HUES6 (cell line): ENCODE measurements at regions not wholly inside any gene's neighbourhood (a gene's known extent, or its start where the extent isn't known, plus 50 kb on each side); places are given as distances from the start of the nearest gene placed in this dataset.

Source experiments
- H3K27ac ChIP-seq: 2 replicates; pipeline ENCODE4 v1.7.0; 2013; ENCODE audit warnings: low read depth, mild to moderate bottlenecking, low read length, inconsistent platforms
- H3K27me3 ChIP-seq: 2 replicates; pipeline ENCODE4 v1.6.1; 2013; ENCODE audit warnings: low read length; ENCODE audit not compliant: control insufficient read depth, insufficient read depth
- H3K36me3 ChIP-seq: 2 replicates; pipeline ENCODE4 v1.6.1; 2013; ENCODE audit warnings: low read length; ENCODE audit not compliant: control insufficient read depth, insufficient read depth
- H3K4me1 ChIP-seq: 2 replicates; pipeline ENCODE4 v1.6.1; 2013; ENCODE audit warnings: low read length; ENCODE audit not compliant: control insufficient read depth, insufficient read depth
- H3K4me3 ChIP-seq: 2 replicates; pipeline ENCODE4 v1.5.1; 2013; ENCODE audit warnings: low read depth, low read length
- H3K9ac ChIP-seq: one replicate; pipeline ENCODE4 v1.6.1; 2013; ENCODE audit warnings: mild to moderate bottlenecking, low read length
- H3K9me3 ChIP-seq: 2 replicates; pipeline ENCODE4 v1.6.1; 2013; ENCODE audit warnings: low read depth, low read length; ENCODE audit not compliant: control insufficient read depth, insufficient read depth

- Histone ChIP-seq H3K4me3 (no peak overlapping the region), H3K4me1 (no peaks in the 10 kb centered on the region), H3K36me3 (no peaks in the 10 kb centered on the region), H3K9ac (no peak overlapping the region), H3K27me3 (no peaks in the 10 kb centered on the region), H3K27ac (no peak overlapping the region), H3K9me3 (peaks cover 13% of the 10 kb centered on the region)
Measured at GRCh38 chr13:34647379-34648150, 294.5 kb upstream of the NBEA start.

GRCh38 chr13:34654203-34654602 is 287.9 kb upstream of the NBEA start:
- H3K4me1 ChIP-seq: no peaks in the 10 kb centered on the region
- H3K27ac ChIP-seq: no peak overlapping the region
- no peaks in the 10 kb centered on the region for H3K36me3 ChIP-seq
- peaks cover 23% of the 10 kb centered on the region for H3K9me3 ChIP-seq
- no peak overlapping the region for H3K9ac ChIP-seq
- no peak overlapping the region for H3K4me3 ChIP-seq
- H3K27me3 ChIP-seq: no peaks in the 10 kb centered on the region

GRCh38 chr13:34654647-34655046 is 287.4 kb upstream of the NBEA start:
- no peak overlapping the region for H3K27ac ChIP-seq
- H3K4me1 ChIP-seq: no peaks in the 10 kb centered on the region
- peaks cover 23% of the 10 kb centered on the region for H3K9me3 ChIP-seq
- no peak overlapping the region for H3K9ac ChIP-seq
- no peaks in the 10 kb centered on the region for H3K27me3 ChIP-seq
- no peak overlapping the region for H3K4me3 ChIP-seq
- H3K36me3 ChIP-seq: no peaks in the 10 kb centered on the region

- H3K4me1 ChIP-seq: no peaks in the 10 kb centered on the region
- H3K27ac ChIP-seq: no peak overlapping the region
- H3K36me3 ChIP-seq: no peaks in the 10 kb centered on the region
- no peaks in the 10 kb centered on the region for H3K27me3 ChIP-seq
- no peak overlapping the region for H3K4me3 ChIP-seq
- H3K9ac ChIP-seq: no peak overlapping the region
- H3K9me3 ChIP-seq: peaks cover 22% of the 10 kb centered on the region
Measured at GRCh38 chr13:34655554-34655953, 286.5 kb upstream of the NBEA start.

GRCh38 chr13:34657716-34658115 is 284.4 kb upstream of the NBEA start:
- Histone ChIP-seq H3K27me3 (no peaks in the 10 kb centered on the region), H3K4me3 (no peak overlapping the region), H3K9ac (no peak overlapping the region), H3K4me1 (no peaks in the 10 kb centered on the region), H3K36me3 (no peaks in the 10 kb centered on the region), H3K9me3 (peaks cover 9% of the 10 kb centered on the region), H3K27ac (no peak overlapping the region)

GRCh38 chr13:34667286-34668218 is 274.5 kb upstream of the NBEA start:
- no peak overlapping the region for H3K4me3 ChIP-seq
- no peaks in the 10 kb centered on the region for H3K9me3 ChIP-seq
- H3K36me3 ChIP-seq: no peaks in the 10 kb centered on the region
- no peaks in the 10 kb centered on the region for H3K27me3 ChIP-seq
- no peak overlapping the region for H3K27ac ChIP-seq
- 0 out of 2 replicates have a peak, but pooled peaks cover under 1% of the 10 kb centered on the region for H3K4me1 ChIP-seq
- H3K9ac ChIP-seq: no peak overlapping the region

GRCh38 chr13:34671137-34671536 is 270.9 kb upstream of the NBEA start:
- H3K36me3 ChIP-seq: no peaks in the 10 kb centered on the region
- no peak overlapping the region for H3K4me3 ChIP-seq
- no peaks in the 10 kb centered on the region for H3K9me3 ChIP-seq
- no peak overlapping the region for H3K27ac ChIP-seq
- H3K27me3 ChIP-seq: no peaks in the 10 kb centered on the region
- no peak overlapping the region for H3K9ac ChIP-seq
- H3K4me1 ChIP-seq: 0 out of 2 replicates have a peak, but pooled peaks cover 5% of the 10 kb centered on the region

GRCh38 chr13:34672631-34673030 is 269.4 kb upstream of the NBEA start:
- Histone ChIP-seq H3K9me3 (peaks cover 3% of the 10 kb centered on the region; the same call in 1 of the 2 replicates), H3K27me3 (no peaks in the 10 kb centered on the region), H3K4me3 (no peak overlapping the region), H3K4me1 (0 out of 2 replicates have a peak, but pooled peaks cover 5% of the 10 kb centered on the region), H3K36me3 (no peaks in the 10 kb centered on the region), H3K9ac (no peak overlapping the region), H3K27ac (peak overlapping the region; percentile 41; the same call in 1 of the 2 replicates)

GRCh38 chr13:34675626-34676025 is 266.4 kb upstream of the NBEA start:
- Histone ChIP-seq H3K4me3 (no peak overlapping the region), H3K4me1 (0 out of 2 replicates have a peak, but pooled peaks cover 5% of the 10 kb centered on the region), H3K27me3 (no peaks in the 10 kb centered on the region), H3K9me3 (peaks cover 3% of the 10 kb centered on the region; the same call in 1 of the 2 replicates), H3K36me3 (no peaks in the 10 kb centered on the region), H3K9ac (no peak overlapping the region), H3K27ac (no peak overlapping the region)

- Histone ChIP-seq H3K4me1 (no peaks in the 10 kb centered on the region), H3K9ac (no peak overlapping the region), H3K9me3 (peaks cover 3% of the 10 kb centered on the region; the same call in 1 of the 2 replicates), H3K36me3 (no peaks in the 10 kb centered on the region), H3K4me3 (no peak overlapping the region), H3K27ac (no peak overlapping the region), H3K27me3 (no peaks in the 10 kb centered on the region)
Measured at GRCh38 chr13:34678154-34678553, 263.9 kb upstream of the NBEA start.
